ENCODE measurements at regions not wholly inside any gene's neighbourhood (a gene's known extent, or its start where the extent isn't known, plus 50 kb on each side); places are given as distances from the start of the nearest gene placed in this dataset.

- no peak for DNase-seq (ENCODE audit: low read depth, low spot score)
- ChIA-PET SMC1A (ENCODE audit: uncharacterized antibody, unreplicated experiment) (interaction anchor here (1.6 kb wide), 1 partner anchor 9 kb away, joined by 6 read pairs; no protein-coding TSS in a partner anchor), POLR2A (no interaction called here), RAD21 (ENCODE audit: unreplicated experiment) (interaction anchor here (0.7 kb wide), 1 partner anchor 78 kb away, joined by 3 read pairs; no protein-coding TSS in a partner anchor), CTCF (interaction anchor here (1.6 kb wide), 1 partner anchor 8 kb away, joined by 5 read pairs; no protein-coding TSS in a partner anchor)
- Histone ChIP-seq H2AFZ (ENCODE audit: control insufficient read depth, low read depth, low read length) (no peak overlapping the region), H3K4me1 (ENCODE audit: control insufficient read depth, insufficient read depth, low read length) (no peaks in the 10 kb centered on the region), H4K20me1 (ENCODE audit: control insufficient read depth, insufficient read depth) (no peaks in the 10 kb centered on the region), H3K27me3 (replicated peaks in 1 of 2; ENCODE audit: control insufficient read depth in 2 of 2, insufficient read depth in 2 of 2, low read length in 1 of 2) (no peaks in the 10 kb centered on the region), H3K9ac (ENCODE audit: control insufficient read depth, insufficient read depth, low read length) (no peak overlapping the region), H3K79me2 (ENCODE audit: control insufficient read depth, insufficient read depth, low read length) (no peaks in the 10 kb centered on the region), H3K9me3 (replicated peaks; ENCODE audit: control insufficient read depth, insufficient read depth, low read length) (no peaks in the 10 kb centered on the region), H3K27ac (ENCODE audit: control insufficient read depth, insufficient read depth) (no peak overlapping the region), H3K4me2 (ENCODE audit: control insufficient read depth, insufficient read depth) (no peak overlapping the region), H3K4me3 (no peak overlapping the region), H3K36me3 (ENCODE audit: control insufficient read depth in 2 of 2, insufficient read depth in 2 of 2, low read length in 1 of 2) (no peaks in the 10 kb centered on the region)
- no peak for FAIRE-seq
- no peak for TF ChIP-seq NFYA (IDR thresholded peaks at IDR 0.05; ENCODE audit: borderline replicate concordance, low read depth, low read length)
- TF ChIP-seq SRF (IDR thresholded peaks at IDR 0.05; ENCODE audit: low read depth in 2 of 2, low read length in 2 of 2): no peak
- ATAC-seq: no peak
- BruUV-seq (replicated peaks): no TSS peak
- in situ Hi-C loops (cut with MboI) (no loop called here), intact Hi-C loops (cut with micrococcal nuclease; ENCODE audit: unreplicated experiment) (no loop called here)
- 54% methylated on average over 5 of the region's 5 CpGs for WGBS (ENCODE audit: insufficient coverage, insufficient replicate concordance, low lambda C conversion rate, missing lambda C conversion rate)
These were observed 1388.9 kb downstream of the C4orf33 start for GRCh38 chr4:130484826-130485225.

- Histone ChIP-seq H4K20me1 (ENCODE audit: control insufficient read depth, insufficient read depth) (no peaks in the 10 kb centered on the region), H3K36me3 (ENCODE audit: control insufficient read depth in 2 of 2, insufficient read depth in 2 of 2, low read length in 1 of 2) (no peaks in the 10 kb centered on the region), H3K9ac (ENCODE audit: control insufficient read depth, insufficient read depth, low read length) (no peak overlapping the region), H2AFZ (ENCODE audit: control insufficient read depth, low read depth, low read length) (no peak overlapping the region), H3K9me3 (replicated peaks; ENCODE audit: control insufficient read depth, insufficient read depth, low read length) (no peaks in the 10 kb centered on the region), H3K4me1 (ENCODE audit: control insufficient read depth, insufficient read depth, low read length) (no peaks in the 10 kb centered on the region), H3K27ac (ENCODE audit: control insufficient read depth, insufficient read depth) (no peak overlapping the region), H3K4me3 (no peak overlapping the region), H3K4me2 (ENCODE audit: control insufficient read depth, insufficient read depth) (no peak overlapping the region), H3K27me3 (replicated peaks in 1 of 2; ENCODE audit: control insufficient read depth in 2 of 2, insufficient read depth in 2 of 2, low read length in 1 of 2) (no peaks in the 10 kb centered on the region), H3K79me2 (ENCODE audit: control insufficient read depth, insufficient read depth, low read length) (no peaks in the 10 kb centered on the region)
- ChIA-PET RAD21 (ENCODE audit: unreplicated experiment) (interaction anchor here (0.7 kb wide), 1 partner anchor 78 kb away, joined by 3 read pairs; no protein-coding TSS in a partner anchor), CTCF (interaction anchor here (1.6 kb wide), 1 partner anchor 9 kb away, joined by 5 read pairs; no protein-coding TSS in a partner anchor), POLR2A (no interaction called here), SMC1A (ENCODE audit: uncharacterized antibody, unreplicated experiment) (interaction anchor here (1.6 kb wide), 1 partner anchor 9 kb away, joined by 6 read pairs; no protein-coding TSS in a partner anchor)
- in situ Hi-C loops (cut with MboI) (no loop called here), intact Hi-C loops (cut with micrococcal nuclease; ENCODE audit: unreplicated experiment) (no loop called here)
- no peak for FAIRE-seq
- DNase-seq (ENCODE audit: low read depth, low spot score): no peak
- no TSS peak for BruUV-seq (replicated peaks)
- no peak for ATAC-seq
- 57% methylated on average over 3 of the region's 3 CpGs for WGBS (ENCODE audit: insufficient coverage, insufficient replicate concordance, low lambda C conversion rate, missing lambda C conversion rate)
- TF ChIP-seq SMAD1 (IDR thresholded peaks at IDR 0.05; ENCODE audit: low read depth, partially characterized antibody): no peak
- TF ChIP-seq CHD2 (IDR thresholded peaks at IDR 0.05; ENCODE audit: borderline replicate concordance, low read depth, low read length): no peak
- no peak for TF ChIP-seq ZBTB33 (IDR thresholded peaks at IDR 0.05)
- no peak for TF ChIP-seq IKZF1 (conservative IDR thresholded peaks at IDR 0.05)
- TF ChIP-seq MYC (IDR thresholded peaks at IDR 0.05; ENCODE audit: insufficient read depth, insufficient read length, insufficient replicate concordance, low read length, severe bottlenecking): no peak
- TF ChIP-seq ZNF687 (IDR thresholded peaks at IDR 0.05): no peak
- TF ChIP-seq KAT2A (conservative IDR thresholded peaks at IDR 0.05; ENCODE audit: control insufficient read depth, low read depth, low read length): no peak
- TF ChIP-seq SMARCA5 (IDR thresholded peaks at IDR 0.05): no peak
- no peak for TF ChIP-seq NFXL1 (IDR thresholded peaks at IDR 0.05; ENCODE audit: borderline replicate concordance)
- TF ChIP-seq CEBPB (IDR thresholded peaks at IDR 0.05; ENCODE audit: borderline replicate concordance in 1 of 2, low read depth in 2 of 2, low read length in 2 of 2): no peak
These were observed 1389.4 kb downstream of the C4orf33 start for GRCh38 chr4:130485371-130485770.

Data from GM12878 (cell line).